ENCODE measurements at regions not wholly inside any gene's neighbourhood (a gene's known extent, or its start where the extent isn't known, plus 50 kb on each side); places are given as distances from the start of the nearest gene placed in this dataset.
"Not testable (repeated sequence)": the region's sequence is repeated elsewhere in the genome, so short reads cannot be mapped to it uniquely, and the experiment has no call there.

- H3K9me3 ChIP-seq = no peaks in the 10 kb centered on the region
- no peak for TF ChIP-seq CTCF (IDR thresholded peaks at IDR 0.05; ENCODE audit: low read depth, low read length)
- H3K27me3 ChIP-seq = no peaks in the 10 kb centered on the region
- DNase-seq = no peak
- H3K36me3 ChIP-seq = no peaks in the 10 kb centered on the region
- H3K4me1 ChIP-seq = no peaks in the 10 kb centered on the region
- no peak overlapping the region for H3K4me3 ChIP-seq (ENCODE audit: low read depth, low read length)
Measured at GRCh38 chr6:130604841-130605399, 222.3 kb upstream of the SMLR1 start.

GRCh38 chr6:130610303-130610702 lies 216.9 kb upstream of the SMLR1 start:
- no peak for TF ChIP-seq CTCF (IDR thresholded peaks at IDR 0.05; ENCODE audit: low read depth, low read length)
- no peak overlapping the region for H3K4me3 ChIP-seq (ENCODE audit: low read depth, low read length)
- H3K4me1 ChIP-seq = no peaks in the 10 kb centered on the region
- H3K9me3 ChIP-seq = no peaks in the 10 kb centered on the region
- no peaks in the 10 kb centered on the region for H3K36me3 ChIP-seq
- H3K27me3 ChIP-seq = no peaks in the 10 kb centered on the region
- no peak for DNase-seq

GRCh38 chr6:130611366-130611765 lies 215.8 kb upstream of the SMLR1 start:
- H3K4me3 ChIP-seq (ENCODE audit: low read depth, low read length) = no peak overlapping the region
- no peaks in the 10 kb centered on the region for H3K36me3 ChIP-seq
- no peaks in the 10 kb centered on the region for H3K27me3 ChIP-seq
- H3K4me1 ChIP-seq = no peaks in the 10 kb centered on the region
- TF ChIP-seq CTCF (IDR thresholded peaks at IDR 0.05; ENCODE audit: low read depth, low read length) = no peak
- no peaks in the 10 kb centered on the region for H3K9me3 ChIP-seq
- DNase-seq = no peak

- Histone ChIP-seq H3K36me3 (no peaks in the 10 kb centered on the region), H3K4me1 (no peaks in the 10 kb centered on the region), H3K4me3 (ENCODE audit: low read depth, low read length) (no peak overlapping the region), H3K9me3 (no peaks in the 10 kb centered on the region), H3K27me3 (no peaks in the 10 kb centered on the region)
- DNase-seq = no peak
- TF ChIP-seq CTCF (IDR thresholded peaks at IDR 0.05; ENCODE audit: low read depth, low read length) = no peak
Measured at GRCh38 chr6:130613176-130613575, 214.0 kb upstream of the SMLR1 start.

GRCh38 chr6:130615816-130616215 lies 211.4 kb upstream of the SMLR1 start:
- Histone ChIP-seq H3K9me3 (no peaks in the 10 kb centered on the region), H3K27me3 (no peaks in the 10 kb centered on the region), H3K4me1 (no peaks in the 10 kb centered on the region), H3K36me3 (no peaks in the 10 kb centered on the region), H3K4me3 (ENCODE audit: low read depth, low read length) (no peak overlapping the region)
- TF ChIP-seq CTCF (IDR thresholded peaks at IDR 0.05; ENCODE audit: low read depth, low read length) = no peak
- DNase-seq = no peak

- no peaks in the 10 kb centered on the region for H3K27me3 ChIP-seq
- no peak overlapping the region for H3K4me3 ChIP-seq (ENCODE audit: low read depth, low read length)
- no peaks in the 10 kb centered on the region for H3K36me3 ChIP-seq
- TF ChIP-seq CTCF (IDR thresholded peaks at IDR 0.05; ENCODE audit: low read depth, low read length) = no peak
- no peaks in the 10 kb centered on the region for H3K4me1 ChIP-seq
- H3K9me3 ChIP-seq = no peaks in the 10 kb centered on the region
- no peak for DNase-seq
Measured at GRCh38 chr6:130617658-130618057, 209.5 kb upstream of the SMLR1 start.

GRCh38 chr6:130618806-130619205 lies 208.4 kb upstream of the SMLR1 start:
- not testable (repeated sequence) for H3K27me3 ChIP-seq; H3K9me3 ChIP-seq; H3K36me3 ChIP-seq; H3K4me1 ChIP-seq; DNase-seq; H3K4me3 ChIP-seq (ENCODE audit: low read depth, low read length)
